ENCODE measurements at regions not wholly inside any gene's neighbourhood (a gene's known extent, or its start where the extent isn't known, plus 50 kb on each side); places are given as distances from the start of the nearest gene placed in this dataset.

DNA sequence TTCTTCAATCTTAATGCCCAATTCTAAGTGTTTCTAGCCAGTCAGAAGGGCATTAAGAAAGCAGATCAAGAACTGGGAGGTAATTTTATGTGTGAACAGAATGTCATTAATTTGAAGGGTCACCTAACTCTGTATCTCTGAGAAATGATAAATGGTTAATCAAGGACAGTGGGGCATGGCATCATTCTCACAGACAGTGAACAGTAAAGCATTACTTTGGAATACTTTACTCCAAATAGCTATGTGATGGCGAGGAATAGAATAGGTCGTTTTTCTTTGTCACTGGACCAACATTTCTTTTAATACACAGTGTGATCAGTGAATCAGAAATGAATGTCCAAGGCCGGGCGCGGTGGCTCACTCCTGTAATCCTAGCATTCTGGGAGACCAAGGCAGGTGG, 166.1 kb upstream of the KRR1 start:
- no peak overlapping the region for H3K4me2 ChIP-seq
- H3K4me3 ChIP-seq = no peak overlapping the region
- H3K4me1 ChIP-seq (ENCODE audit: insufficient read depth) = no peaks in the 10 kb centered on the region
- H3K27ac ChIP-seq (ENCODE audit: low read depth) = no peak overlapping the region
- no peaks in the 10 kb centered on the region for H3F3A ChIP-seq (replicated peaks; ENCODE audit: low read depth)
- Mint-ChIP-seq H3K27ac (no peak overlapping the region), H3K27me3 (ENCODE audit: insufficient read depth, low read depth, poor library complexity) (no peaks in the 10 kb centered on the region), H3K9me3 (peaks cover 7% of the 10 kb centered on the region), H3K4me3 (no peak overlapping the region), H3K36me3 (ENCODE audit: low read depth) (peaks cover 6% of the 10 kb centered on the region; the same call in 1 of the 3 replicates), H3K4me1 (no peaks in the 10 kb centered on the region)
- DNase-seq (ENCODE audit: low spot score) (no peak), ATAC-seq (no peak)
- no peaks in the 10 kb centered on the region for H3K36me3 ChIP-seq (ENCODE audit: insufficient read depth)
- no peaks in the 10 kb centered on the region for H3K27me3 ChIP-seq (ENCODE audit: insufficient read depth)
- H4K20me1 ChIP-seq (replicated peaks; ENCODE audit: insufficient read depth) = no peaks in the 10 kb centered on the region
- no peaks in the 10 kb centered on the region; the same call in 1 of the 2 replicates for H3K9me2 ChIP-seq (ENCODE audit: insufficient read depth)
- no peak overlapping the region for H2AFZ ChIP-seq
- no peaks in the 10 kb centered on the region for H3K79me2 ChIP-seq (replicated peaks; ENCODE audit: insufficient read depth)
- TF ChIP-seq ZNF331 (CRISPR knock-in tag; IDR thresholded peaks at IDR 0.05; ENCODE audit: low read depth) (no peak), NANOG (IDR thresholded peaks at IDR 0.05; ENCODE audit: borderline replicate concordance) (no peak), STAT1 (IDR thresholded peaks at IDR 0.05; ENCODE audit: unreplicated experiment) (no peak), CREB1 (CRISPR knock-in tag; IDR thresholded peaks at IDR 0.05; ENCODE audit: low read depth) (no peak), POLR2AphosphoS5 (IDR thresholded peaks at IDR 0.05; ENCODE audit: low read depth) (no peak)
- TF ChIP-seq, protein P1, sequence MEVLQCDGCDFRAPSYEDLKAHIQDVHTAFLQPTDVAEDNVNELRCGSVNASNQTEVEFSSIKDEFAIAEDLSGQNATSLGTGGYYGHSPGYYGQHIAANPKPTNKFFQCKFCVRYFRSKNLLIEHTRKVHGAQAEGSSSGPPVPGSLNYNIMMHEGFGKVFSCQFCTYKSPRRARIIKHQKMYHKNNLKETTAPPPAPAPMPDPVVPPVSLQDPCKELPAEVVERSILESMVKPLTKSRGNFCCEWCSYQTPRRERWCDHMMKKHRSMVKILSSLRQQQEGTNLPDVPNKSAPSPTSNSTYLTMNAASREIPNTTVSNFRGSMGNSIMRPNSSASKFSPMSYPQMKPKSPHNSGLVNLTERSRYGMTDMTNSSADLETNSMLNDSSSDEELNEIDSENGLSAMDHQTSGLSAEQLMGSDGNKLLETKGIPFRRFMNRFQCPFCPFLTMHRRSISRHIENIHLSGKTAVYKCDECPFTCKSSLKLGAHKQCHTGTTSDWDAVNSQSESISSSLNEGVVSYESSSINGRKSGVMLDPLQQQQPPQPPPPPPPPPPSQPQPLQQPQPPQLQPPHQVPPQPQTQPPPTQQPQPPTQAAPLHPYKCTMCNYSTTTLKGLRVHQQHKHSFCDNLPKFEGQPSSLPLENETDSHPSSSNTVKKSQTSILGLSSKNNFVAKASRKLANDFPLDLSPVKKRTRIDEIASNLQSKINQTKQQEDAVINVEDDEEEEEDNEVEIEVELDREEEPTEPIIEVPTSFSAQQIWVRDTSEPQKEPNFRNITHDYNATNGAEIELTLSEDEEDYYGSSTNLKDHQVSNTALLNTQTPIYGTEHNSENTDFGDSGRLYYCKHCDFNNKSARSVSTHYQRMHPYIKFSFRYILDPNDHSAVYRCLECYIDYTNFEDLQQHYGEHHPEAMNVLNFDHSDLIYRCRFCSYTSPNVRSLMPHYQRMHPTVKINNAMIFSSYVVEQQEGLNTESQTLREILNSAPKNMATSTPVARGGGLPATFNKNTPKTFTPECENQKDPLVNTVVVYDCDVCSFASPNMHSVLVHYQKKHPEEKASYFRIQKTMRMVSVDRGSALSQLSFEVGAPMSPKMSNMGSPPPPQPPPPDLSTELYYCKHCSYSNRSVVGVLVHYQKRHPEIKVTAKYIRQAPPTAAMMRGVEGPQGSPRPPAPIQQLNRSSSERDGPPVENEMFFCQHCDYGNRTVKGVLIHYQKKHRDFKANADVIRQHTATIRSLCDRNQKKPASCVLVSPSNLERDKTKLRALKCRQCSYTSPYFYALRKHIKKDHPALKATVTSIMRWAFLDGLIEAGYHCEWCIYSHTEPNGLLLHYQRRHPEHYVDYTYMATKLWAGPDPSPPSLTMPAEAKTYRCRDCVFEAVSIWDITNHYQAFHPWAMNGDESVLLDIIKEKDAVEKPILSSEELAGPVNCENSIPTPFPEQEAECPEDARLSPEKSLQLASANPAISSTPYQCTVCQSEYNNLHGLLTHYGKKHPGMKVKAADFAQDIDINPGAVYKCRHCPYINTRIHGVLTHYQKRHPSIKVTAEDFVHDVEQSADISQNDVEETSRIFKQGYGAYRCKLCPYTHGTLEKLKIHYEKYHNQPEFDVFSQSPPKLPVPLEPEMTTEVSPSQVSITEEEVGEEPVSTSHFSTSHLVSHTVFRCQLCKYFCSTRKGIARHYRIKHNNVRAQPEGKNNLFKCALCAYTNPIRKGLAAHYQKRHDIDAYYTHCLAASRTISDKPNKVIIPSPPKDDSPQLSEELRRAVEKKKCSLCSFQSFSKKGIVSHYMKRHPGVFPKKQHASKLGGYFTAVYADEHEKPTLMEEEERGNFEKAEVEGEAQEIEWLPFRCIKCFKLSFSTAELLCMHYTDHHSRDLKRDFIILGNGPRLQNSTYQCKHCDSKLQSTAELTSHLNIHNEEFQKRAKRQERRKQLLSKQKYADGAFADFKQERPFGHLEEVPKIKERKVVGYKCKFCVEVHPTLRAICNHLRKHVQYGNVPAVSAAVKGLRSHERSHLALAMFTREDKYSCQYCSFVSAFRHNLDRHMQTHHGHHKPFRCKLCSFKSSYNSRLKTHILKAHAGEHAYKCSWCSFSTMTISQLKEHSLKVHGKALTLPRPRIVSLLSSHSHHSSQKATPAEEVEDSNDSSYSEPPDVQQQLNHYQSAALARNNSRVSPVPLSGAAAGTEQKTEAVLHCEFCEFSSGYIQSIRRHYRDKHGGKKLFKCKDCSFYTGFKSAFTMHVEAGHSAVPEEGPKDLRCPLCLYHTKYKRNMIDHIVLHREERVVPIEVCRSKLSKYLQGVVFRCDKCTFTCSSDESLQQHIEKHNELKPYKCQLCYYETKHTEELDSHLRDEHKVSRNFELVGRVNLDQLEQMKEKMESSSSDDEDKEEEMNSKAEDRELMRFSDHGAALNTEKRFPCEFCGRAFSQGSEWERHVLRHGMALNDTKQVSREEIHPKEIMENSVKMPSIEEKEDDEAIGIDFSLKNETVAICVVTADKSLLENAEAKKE (CRISPR knock-in tag; IDR thresholded peaks at IDR 0.05) = no peak
- TF ChIP-seq, protein P2, sequence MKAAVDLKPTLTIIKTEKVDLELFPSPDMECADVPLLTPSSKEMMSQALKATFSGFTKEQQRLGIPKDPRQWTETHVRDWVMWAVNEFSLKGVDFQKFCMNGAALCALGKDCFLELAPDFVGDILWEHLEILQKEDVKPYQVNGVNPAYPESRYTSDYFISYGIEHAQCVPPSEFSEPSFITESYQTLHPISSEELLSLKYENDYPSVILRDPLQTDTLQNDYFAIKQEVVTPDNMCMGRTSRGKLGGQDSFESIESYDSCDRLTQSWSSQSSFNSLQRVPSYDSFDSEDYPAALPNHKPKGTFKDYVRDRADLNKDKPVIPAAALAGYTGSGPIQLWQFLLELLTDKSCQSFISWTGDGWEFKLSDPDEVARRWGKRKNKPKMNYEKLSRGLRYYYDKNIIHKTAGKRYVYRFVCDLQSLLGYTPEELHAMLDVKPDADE (IDR thresholded peaks at IDR 0.05) = no peak

All from GM23338 (cell line).